HUES6 (cell line): ENCODE measurements at regions not wholly inside any gene's neighbourhood (a gene's known extent, or its start where the extent isn't known, plus 50 kb on each side); places are given as distances from the start of the nearest gene placed in this dataset.

Source experiments
- H3K27ac ChIP-seq: 2 replicates; pipeline ENCODE4 v1.7.0; 2013; ENCODE audit warnings: low read depth, mild to moderate bottlenecking, low read length, inconsistent platforms
- H3K27me3 ChIP-seq: 2 replicates; pipeline ENCODE4 v1.6.1; 2013; ENCODE audit warnings: low read length; ENCODE audit not compliant: control insufficient read depth, insufficient read depth
- H3K36me3 ChIP-seq: 2 replicates; pipeline ENCODE4 v1.6.1; 2013; ENCODE audit warnings: low read length; ENCODE audit not compliant: control insufficient read depth, insufficient read depth
- H3K4me1 ChIP-seq: 2 replicates; pipeline ENCODE4 v1.6.1; 2013; ENCODE audit warnings: low read length; ENCODE audit not compliant: control insufficient read depth, insufficient read depth
- H3K4me3 ChIP-seq: 2 replicates; pipeline ENCODE4 v1.5.1; 2013; ENCODE audit warnings: low read depth, low read length
- H3K9ac ChIP-seq: one replicate; pipeline ENCODE4 v1.6.1; 2013; ENCODE audit warnings: mild to moderate bottlenecking, low read length
- H3K9me3 ChIP-seq: 2 replicates; pipeline ENCODE4 v1.6.1; 2013; ENCODE audit warnings: low read depth, low read length; ENCODE audit not compliant: control insufficient read depth, insufficient read depth

DNA sequence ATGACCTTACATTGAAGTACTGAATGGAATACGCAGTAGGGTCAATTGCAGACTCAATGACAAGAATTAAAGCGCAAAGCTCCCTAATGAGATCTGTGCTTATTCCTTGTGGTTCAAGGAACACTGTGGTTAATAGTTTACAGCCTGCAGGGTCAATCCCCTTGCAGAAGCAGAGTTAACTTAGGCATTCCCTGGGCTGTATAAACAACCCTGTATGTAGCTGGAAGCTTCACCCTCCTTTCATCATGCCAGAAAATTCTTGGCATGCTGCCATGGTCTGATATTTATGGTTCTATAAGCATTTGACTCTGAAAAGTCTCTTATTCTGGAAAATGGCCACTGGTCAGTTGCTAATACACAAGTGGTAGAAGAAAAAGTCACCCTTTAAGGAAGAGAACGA, 227.7 kb downstream of the NOVA1 start:
- Histone ChIP-seq H3K4me3 (no peak overlapping the region), H3K9ac (no peak overlapping the region), H3K4me1 (no peaks in the 10 kb centered on the region), H3K36me3 (no peaks in the 10 kb centered on the region), H3K27me3 (no peaks in the 10 kb centered on the region), H3K27ac (no peak overlapping the region), H3K9me3 (no peaks in the 10 kb centered on the region)

DNA sequence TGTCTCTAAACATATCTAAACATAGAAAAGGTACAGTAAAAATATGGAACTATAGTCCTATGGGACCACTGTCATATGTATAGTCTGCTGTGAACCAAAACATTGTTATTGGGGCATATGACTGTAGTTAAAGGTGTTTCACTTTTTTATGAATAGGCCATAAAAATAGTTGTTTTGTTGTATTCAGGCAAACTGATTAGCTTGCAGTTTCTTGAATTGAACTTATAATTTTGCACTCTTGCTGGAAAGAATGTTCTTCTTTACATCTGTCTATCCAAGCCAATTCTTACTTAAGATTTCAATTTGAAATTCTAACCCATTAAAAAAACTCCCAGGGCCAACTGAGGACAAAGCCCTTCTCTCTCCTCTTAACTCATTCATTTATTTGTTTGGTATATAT, 234.1 kb downstream of the NOVA1 start:
- Histone ChIP-seq H3K27ac (no peak overlapping the region), H3K4me3 (no peak overlapping the region), H3K9ac (no peak overlapping the region), H3K4me1 (no peaks in the 10 kb centered on the region), H3K36me3 (no peaks in the 10 kb centered on the region), H3K27me3 (no peaks in the 10 kb centered on the region), H3K9me3 (no peaks in the 10 kb centered on the region)

DNA sequence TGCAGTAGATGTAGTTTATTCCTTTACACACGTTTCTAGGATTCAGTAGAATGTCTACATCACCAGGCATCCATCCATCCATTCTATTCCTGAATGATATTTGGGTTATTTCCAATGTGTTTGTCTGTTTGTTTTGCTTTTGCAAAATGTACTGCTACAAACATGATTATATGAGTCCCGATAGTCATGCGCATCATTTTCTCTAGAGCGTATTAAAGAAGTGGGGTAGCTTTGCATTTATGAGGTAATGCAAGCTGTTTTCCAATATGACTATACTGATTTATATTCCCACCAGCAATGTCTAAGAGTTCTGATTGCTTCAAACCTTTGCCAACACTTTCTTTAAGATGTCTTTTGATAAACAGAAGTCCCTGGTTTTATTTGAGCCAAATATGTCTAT, 253.2 kb downstream of the NOVA1 start:
- no peaks in the 10 kb centered on the region for H3K27me3 ChIP-seq
- no peaks in the 10 kb centered on the region for H3K4me1 ChIP-seq
- no peaks in the 10 kb centered on the region for H3K9me3 ChIP-seq
- no peak overlapping the region for H3K9ac ChIP-seq
- H3K4me3 ChIP-seq = no peak overlapping the region
- no peak overlapping the region for H3K27ac ChIP-seq
- no peaks in the 10 kb centered on the region for H3K36me3 ChIP-seq

DNA sequence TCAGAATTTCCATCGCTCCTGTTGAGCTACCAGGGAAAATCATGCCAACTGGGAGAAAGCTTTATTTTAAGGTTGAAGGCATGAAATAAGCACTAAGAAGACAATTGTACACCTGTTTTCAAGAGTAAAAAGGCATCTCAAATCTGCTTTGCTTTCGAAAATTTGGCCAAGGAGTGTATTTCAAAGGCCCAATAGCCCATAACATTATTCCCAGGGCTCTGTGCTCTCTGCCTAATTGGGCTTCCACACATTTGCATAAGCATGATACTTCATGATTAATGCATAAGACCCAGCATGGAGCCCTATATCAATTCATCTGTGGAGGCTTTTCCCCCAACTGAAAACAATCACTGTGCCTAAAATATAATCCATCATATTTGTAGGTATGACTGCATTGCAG, 258.5 kb downstream of the NOVA1 start:
- H3K9ac ChIP-seq = no peak overlapping the region
- H3K4me3 ChIP-seq = no peak overlapping the region
- H3K4me1 ChIP-seq = no peaks in the 10 kb centered on the region
- no peaks in the 10 kb centered on the region for H3K36me3 ChIP-seq
- H3K27me3 ChIP-seq = no peaks in the 10 kb centered on the region
- no peaks in the 10 kb centered on the region for H3K9me3 ChIP-seq
- no peak overlapping the region for H3K27ac ChIP-seq

DNA sequence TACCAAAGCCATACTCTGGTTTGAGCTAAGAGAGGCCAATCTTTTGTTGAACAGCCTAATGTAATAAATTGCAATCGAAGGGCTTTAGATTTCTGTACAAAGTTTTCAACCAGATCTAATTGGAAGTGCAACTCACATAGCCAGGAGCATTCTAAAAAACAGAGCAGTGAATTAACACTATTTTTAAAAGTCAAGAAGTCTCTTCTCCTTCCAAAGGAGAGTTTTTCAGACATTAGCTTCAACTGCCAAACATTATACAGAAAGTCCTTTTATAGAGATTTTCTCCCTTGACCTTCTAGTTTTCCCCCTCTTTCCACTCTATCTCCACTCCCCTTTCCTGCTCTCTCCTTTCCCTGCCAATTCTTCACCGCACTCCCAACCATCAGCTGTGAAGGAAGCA, 259.6 kb downstream of the NOVA1 start:
- Histone ChIP-seq H3K36me3 (no peaks in the 10 kb centered on the region), H3K9me3 (no peaks in the 10 kb centered on the region), H3K4me3 (no peak overlapping the region), H3K27ac (no peak overlapping the region), H3K27me3 (no peaks in the 10 kb centered on the region), H3K9ac (no peak overlapping the region), H3K4me1 (no peaks in the 10 kb centered on the region)

DNA sequence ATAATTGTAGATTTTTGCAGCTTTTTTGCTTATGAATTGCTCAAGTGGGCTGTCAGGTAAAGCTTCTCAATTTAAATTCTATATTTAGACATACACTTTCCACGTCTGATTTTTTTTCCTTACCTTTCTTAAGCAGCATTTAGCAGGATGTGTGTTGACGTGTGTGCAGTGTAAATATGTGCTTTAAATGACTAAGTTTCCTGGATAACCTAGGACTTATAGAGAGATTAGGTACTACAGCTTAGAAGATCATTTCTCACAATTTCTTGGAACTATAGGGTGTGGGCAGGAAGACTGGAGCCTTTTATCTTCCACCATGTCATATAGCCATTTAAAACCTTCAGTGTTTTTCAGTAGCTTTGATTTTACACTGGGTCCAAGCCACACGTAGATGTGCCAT, 263.5 kb downstream of the NOVA1 start:
- H3K4me1 ChIP-seq = no peaks in the 10 kb centered on the region
- no peak overlapping the region for H3K9ac ChIP-seq
- H3K27me3 ChIP-seq = no peaks in the 10 kb centered on the region
- no peak overlapping the region for H3K4me3 ChIP-seq
- H3K36me3 ChIP-seq = no peaks in the 10 kb centered on the region
- no peaks in the 10 kb centered on the region for H3K9me3 ChIP-seq
- H3K27ac ChIP-seq = no peak overlapping the region

DNA sequence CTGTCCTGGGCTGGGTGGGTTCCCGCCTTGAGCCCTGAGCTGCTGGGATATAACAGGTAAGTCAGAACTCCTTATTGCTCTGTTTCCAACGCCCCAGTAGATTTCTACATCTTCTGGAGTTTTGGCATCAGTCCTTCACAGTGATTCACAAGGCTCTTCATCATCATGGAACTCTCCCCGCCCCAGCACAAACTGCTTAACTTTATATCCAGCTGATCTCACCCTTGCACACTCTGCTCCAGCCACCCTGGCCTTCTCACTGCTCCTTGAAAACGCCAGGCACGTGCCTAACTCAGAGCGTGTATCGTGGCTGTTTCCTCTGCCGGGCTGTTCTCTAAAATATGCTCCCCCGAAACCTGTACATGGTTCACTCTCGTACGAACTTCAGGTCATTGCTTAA, 264.9 kb downstream of the NOVA1 start:
- Histone ChIP-seq H3K9ac (no peak overlapping the region), H3K27ac (no peak overlapping the region), H3K36me3 (no peaks in the 10 kb centered on the region), H3K27me3 (no peaks in the 10 kb centered on the region), H3K9me3 (no peaks in the 10 kb centered on the region), H3K4me3 (no peak overlapping the region), H3K4me1 (no peaks in the 10 kb centered on the region)

DNA sequence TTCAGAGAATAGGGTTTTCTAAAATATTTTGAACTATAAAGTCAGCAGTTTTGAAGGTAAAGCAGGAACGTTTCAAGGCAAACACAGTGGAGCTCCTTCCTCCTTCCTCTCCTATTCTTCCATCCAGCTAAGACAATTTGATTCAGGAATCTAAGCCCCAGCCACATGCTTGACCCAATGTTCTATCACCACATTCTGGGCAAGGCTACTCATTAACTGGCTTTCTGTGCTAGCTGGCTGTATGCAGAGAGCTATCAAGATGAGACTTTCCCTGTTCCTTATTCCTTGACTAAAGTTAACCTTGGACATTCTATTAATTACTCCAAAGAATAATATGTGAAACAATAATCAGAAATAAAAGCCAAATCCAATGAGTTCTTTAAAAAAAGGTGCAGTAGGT, 266.9 kb downstream of the NOVA1 start:
- Histone ChIP-seq H3K4me3 (no peak overlapping the region), H3K27me3 (no peaks in the 10 kb centered on the region), H3K9ac (no peak overlapping the region), H3K27ac (no peak overlapping the region), H3K9me3 (no peaks in the 10 kb centered on the region), H3K4me1 (no peaks in the 10 kb centered on the region), H3K36me3 (no peaks in the 10 kb centered on the region)

DNA sequence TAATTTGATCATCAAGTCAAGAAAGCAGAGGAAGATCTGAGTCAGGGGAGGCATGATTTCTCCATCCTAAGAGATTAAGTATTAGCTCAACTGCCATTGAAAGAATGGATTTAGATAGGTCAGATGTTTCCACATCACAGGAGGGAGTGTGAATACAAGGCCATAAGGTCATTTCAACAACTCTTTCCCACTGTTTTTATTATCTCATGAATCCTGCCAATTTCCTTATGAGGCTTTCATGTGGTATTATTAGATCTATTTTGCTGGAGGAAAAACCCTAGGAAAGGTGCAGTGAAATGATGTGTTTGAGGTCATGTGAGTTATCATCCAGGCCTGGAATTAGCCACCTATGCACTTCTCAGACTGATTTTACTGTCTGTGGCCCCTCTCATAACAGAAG, 269.0 kb downstream of the NOVA1 start:
- Histone ChIP-seq H3K27me3 (no peaks in the 10 kb centered on the region), H3K4me1 (peaks cover 9% of the 10 kb centered on the region), H3K36me3 (no peaks in the 10 kb centered on the region), H3K4me3 (no peak overlapping the region), H3K9me3 (no peaks in the 10 kb centered on the region), H3K27ac (no peak overlapping the region), H3K9ac (no peak overlapping the region)

DNA sequence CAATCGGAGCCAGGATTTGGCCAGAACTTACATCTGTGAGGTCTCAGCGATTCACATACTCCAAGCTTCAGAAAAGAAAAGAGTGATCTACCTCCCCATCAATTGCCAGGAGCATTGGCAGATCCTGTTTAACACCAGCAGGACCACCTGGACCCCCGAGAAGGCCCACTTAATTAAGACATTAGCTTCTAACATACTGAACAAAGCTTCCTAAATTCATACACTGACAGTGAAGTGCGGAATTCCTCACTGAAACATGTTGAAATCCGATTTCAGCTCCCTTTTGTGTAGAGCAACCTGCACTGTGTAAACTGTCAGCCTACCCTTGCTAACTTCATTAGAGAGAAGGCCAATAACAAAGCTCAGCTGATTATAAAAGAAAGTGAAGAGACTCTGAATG, 274.0 kb downstream of the NOVA1 start:
- H3K27ac ChIP-seq = no peak overlapping the region
- peaks cover 11% of the 10 kb centered on the region for H3K4me1 ChIP-seq
- no peaks in the 10 kb centered on the region for H3K36me3 ChIP-seq
- no peaks in the 10 kb centered on the region for H3K27me3 ChIP-seq
- no peak overlapping the region for H3K9ac ChIP-seq
- H3K9me3 ChIP-seq = no peaks in the 10 kb centered on the region
- no peak overlapping the region for H3K4me3 ChIP-seq

DNA sequence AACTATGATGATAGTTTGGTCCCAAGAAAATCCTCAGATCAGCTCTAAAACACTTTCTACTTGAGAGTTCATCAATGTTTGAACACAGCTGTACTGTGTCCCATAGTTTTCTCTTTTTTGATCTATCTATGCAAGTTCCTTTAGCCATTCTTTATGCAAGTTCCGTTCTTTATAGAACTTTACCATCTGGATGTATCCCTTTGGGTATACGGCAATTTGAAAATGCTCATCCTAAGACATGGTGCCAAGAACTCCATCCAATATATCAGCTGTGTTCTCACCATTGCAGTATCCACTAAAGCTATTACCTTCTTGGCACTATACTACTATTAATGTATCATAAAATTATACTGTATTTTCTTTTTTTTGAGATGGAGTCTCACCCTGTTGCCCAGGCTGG, 276.9 kb downstream of the NOVA1 start:
- no peak overlapping the region for H3K9ac ChIP-seq
- H3K9me3 ChIP-seq = no peaks in the 10 kb centered on the region
- H3K4me3 ChIP-seq = no peak overlapping the region
- H3K36me3 ChIP-seq = no peaks in the 10 kb centered on the region
- H3K4me1 ChIP-seq = peaks cover 11% of the 10 kb centered on the region
- no peak overlapping the region for H3K27ac ChIP-seq
- no peaks in the 10 kb centered on the region for H3K27me3 ChIP-seq

DNA sequence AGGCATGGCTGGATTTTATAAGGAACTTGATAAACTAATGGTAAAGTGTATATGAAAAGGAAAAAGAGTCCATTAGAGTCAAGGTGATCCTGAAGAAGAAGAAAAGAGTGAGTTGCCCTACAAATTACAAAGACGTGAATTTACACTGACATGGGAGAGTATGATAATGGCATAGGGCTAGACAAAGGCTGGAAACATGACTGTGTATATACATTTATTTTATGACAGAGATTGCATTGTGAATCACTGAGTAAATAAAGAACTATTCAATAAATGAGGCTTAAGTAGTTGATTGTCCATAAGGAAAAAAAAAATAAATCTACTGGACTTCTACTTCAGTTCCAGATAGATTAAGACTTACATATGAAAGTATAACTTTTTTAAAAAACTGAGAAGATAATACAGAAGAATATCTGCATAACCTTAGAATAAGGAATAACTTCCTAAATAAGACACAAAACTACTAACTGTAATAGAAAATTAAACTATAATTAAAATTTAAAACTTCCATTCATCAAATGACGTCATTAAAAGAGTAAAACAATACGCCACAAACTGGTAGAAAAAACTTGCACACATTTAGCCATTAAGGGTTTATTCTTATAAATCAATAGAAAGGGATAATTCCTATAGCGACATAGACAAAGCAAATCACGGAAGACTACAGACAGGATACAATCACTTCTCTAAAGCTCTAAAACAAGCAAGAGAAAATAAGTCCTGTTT, 278.5 kb downstream of the NOVA1 start:
- Histone ChIP-seq H3K9me3 (no peaks in the 10 kb centered on the region), H3K4me3 (no peak overlapping the region), H3K9ac (no peak overlapping the region), H3K27me3 (no peaks in the 10 kb centered on the region), H3K27ac (no peak overlapping the region), H3K4me1 (peaks cover 3% of the 10 kb centered on the region; the same call in 1 of the 2 replicates), H3K36me3 (no peaks in the 10 kb centered on the region)
